Stimulated activated naive CD8-positive, alpha-beta T cell treated with anti-CD3 and anti-CD28 coated beads, Interleukin-15, Interleukin-2, amounts not matched to agents 100 U/mL and 50 U/mL, for 24 hours (primary cell): ENCODE measurements at regions not wholly inside any gene's neighbourhood (a gene's known extent, or its start where the extent isn't known, plus 50 kb on each side); places are given as distances from the start of the nearest gene placed in this dataset.

Experiments used
- ATAC-seq: fragments of 150-1000 bp; cut with Tn5 transposase; one replicate; pipeline ENCODE4 v1.10.0; 2021
- DNase-seq: peaks from one replicate; pipeline ENCODE4 v3.0.0; 2021

- no peak for ATAC-seq
- DNase-seq = no peak
Observed at GRCh38 chr2:41886145-41886664, 161.6 kb upstream of the PKDCC start.

- ATAC-seq (no peak), DNase-seq (no peak)
Observed at GRCh38 chr2:41886757-41887156, 161.1 kb upstream of the PKDCC start.

GRCh38 chr2:41890341-41890740 is 157.5 kb upstream of the PKDCC start:
- ATAC-seq (no peak), DNase-seq (no peak)

GRCh38 chr2:41892476-41892875 is 155.3 kb upstream of the PKDCC start:
- no peak for DNase-seq
- no peak for ATAC-seq

- DNase-seq (no peak), ATAC-seq (no peak)
Observed at GRCh38 chr2:41894563-41895333, 153.1 kb upstream of the PKDCC start.

- DNase-seq (no peak), ATAC-seq (no peak)
Observed at GRCh38 chr2:41895334-41895664, 152.5 kb upstream of the PKDCC start.

- ATAC-seq (peak; percentile 72), DNase-seq (no peak)
Observed at GRCh38 chr2:41896186-41896846, 151.5 kb upstream of the PKDCC start.

GRCh38 chr2:41899189-41899588 is 148.6 kb upstream of the PKDCC start:
- DNase-seq (no peak), ATAC-seq (no peak)

- DNase-seq = no peak
- no peak for ATAC-seq
Observed at GRCh38 chr2:41900101-41900577, 147.7 kb upstream of the PKDCC start.

GRCh38 chr2:41902897-41903296 is 144.9 kb upstream of the PKDCC start:
- ATAC-seq (no peak), DNase-seq (no peak)

- no peak for DNase-seq
- ATAC-seq = no peak
Observed at GRCh38 chr2:41903474-41904135, 144.2 kb upstream of the PKDCC start.

GRCh38 chr2:41904459-41904858 is 143.4 kb upstream of the PKDCC start:
- no peak for ATAC-seq
- no peak for DNase-seq

- ATAC-seq = no peak
- DNase-seq = no peak
Observed at GRCh38 chr2:41905597-41906337, 142.1 kb upstream of the PKDCC start.

GRCh38 chr2:41906338-41906725 is 141.5 kb upstream of the PKDCC start:
- ATAC-seq (no peak), DNase-seq (no peak)

- ATAC-seq = no peak
- DNase-seq = no peak
Observed at GRCh38 chr2:41907141-41907540, 140.7 kb upstream of the PKDCC start.

GRCh38 chr2:41907771-41908207 is 140.0 kb upstream of the PKDCC start:
- ATAC-seq (no peak), DNase-seq (no peak)

GRCh38 chr2:41908349-41908748 is 139.5 kb upstream of the PKDCC start:
- DNase-seq = no peak
- ATAC-seq = no peak

- no peak for DNase-seq
- no peak for ATAC-seq
Observed at GRCh38 chr2:41909584-41909983, 138.2 kb upstream of the PKDCC start.

GRCh38 chr2:41910126-41910525 is 137.7 kb upstream of the PKDCC start:
- no peak for DNase-seq
- no peak for ATAC-seq

GRCh38 chr2:41911033-41911432 is 136.8 kb upstream of the PKDCC start:
- DNase-seq = no peak
- no peak for ATAC-seq

- ATAC-seq (no peak), DNase-seq (no peak)
Observed at GRCh38 chr2:41912337-41912736, 135.5 kb upstream of the PKDCC start.

GRCh38 chr2:41912776-41913175 is 135.0 kb upstream of the PKDCC start:
- ATAC-seq = no peak
- no peak for DNase-seq
